ENCODE measurements at regions not wholly inside any gene's neighbourhood (a gene's known extent, or its start where the extent isn't known, plus 50 kb on each side); places are given as distances from the start of the nearest gene placed in this dataset.
"Not testable (repeated sequence)": the region's sequence is repeated elsewhere in the genome, so short reads cannot be mapped to it uniquely, and the experiment has no call there.

DNA sequence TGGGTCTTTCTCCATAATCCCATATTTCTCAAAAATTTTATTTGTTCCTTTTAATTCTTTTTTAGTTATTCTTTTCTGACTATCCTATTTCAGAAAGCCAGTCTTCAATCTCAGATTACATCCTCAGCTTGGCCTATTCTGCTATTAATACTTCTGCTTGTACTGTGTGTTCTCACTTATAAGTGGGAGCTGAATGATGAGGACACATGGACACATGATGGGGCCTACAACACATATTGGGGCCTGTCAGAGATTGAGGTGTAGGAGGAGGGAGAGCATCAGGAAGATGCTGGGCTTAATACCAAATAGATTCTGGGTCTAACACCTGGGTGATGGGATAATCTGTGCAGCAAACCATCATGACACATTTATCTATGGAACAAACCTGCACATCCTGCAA is 82.3 kb downstream of the MAGEE1 start:
- no peak for DNase-seq (ENCODE audit: extremely low spot score)
- TF ChIP-seq SUZ12 (IDR thresholded peaks at IDR 0.05), result no peak
- no peak for TF ChIP-seq TARDBP (IDR thresholded peaks at IDR 0.05)
- TF ChIP-seq, protein P1, sequence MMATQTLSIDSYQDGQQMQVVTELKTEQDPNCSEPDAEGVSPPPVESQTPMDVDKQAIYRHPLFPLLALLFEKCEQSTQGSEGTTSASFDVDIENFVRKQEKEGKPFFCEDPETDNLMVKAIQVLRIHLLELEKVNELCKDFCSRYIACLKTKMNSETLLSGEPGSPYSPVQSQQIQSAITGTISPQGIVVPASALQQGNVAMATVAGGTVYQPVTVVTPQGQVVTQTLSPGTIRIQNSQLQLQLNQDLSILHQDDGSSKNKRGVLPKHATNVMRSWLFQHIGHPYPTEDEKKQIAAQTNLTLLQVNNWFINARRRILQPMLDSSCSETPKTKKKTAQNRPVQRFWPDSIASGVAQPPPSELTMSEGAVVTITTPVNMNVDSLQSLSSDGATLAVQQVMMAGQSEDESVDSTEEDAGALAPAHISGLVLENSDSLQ (IDR thresholded peaks at IDR 0.05), result no peak
- TF ChIP-seq NFRKB (IDR thresholded peaks at IDR 0.05), result no peak
- TF ChIP-seq FOXK2 (IDR thresholded peaks at IDR 0.05), result no peak
- POLR2A ChIA-PET, result no interaction called here
- CTCF ChIA-PET, result no interaction called here

DNA sequence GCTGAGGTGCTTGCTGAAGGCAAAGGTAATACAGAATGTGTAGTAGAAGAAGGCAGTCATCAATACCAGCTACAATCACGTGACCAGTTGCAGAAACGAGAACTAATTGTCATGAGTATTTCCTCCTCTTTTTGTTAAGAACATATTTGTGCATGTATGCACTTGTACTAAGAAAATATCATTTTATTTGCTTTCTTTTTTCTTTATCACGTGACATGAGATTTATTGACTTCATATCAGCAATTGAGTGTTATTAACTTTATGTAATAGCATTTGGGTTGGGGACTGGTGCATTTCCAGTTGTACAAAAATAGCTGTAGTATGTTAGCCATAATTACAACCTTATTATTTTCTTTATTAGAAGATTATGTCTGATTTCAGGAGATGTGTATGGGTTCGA is 90.0 kb downstream of the MAGEE1 start:
- DNase-seq (ENCODE audit: extremely low spot score), result no peak
- CTCF ChIA-PET, result interaction anchor here (0.5 kb wide), 1 partner anchor 278 kb away, joined by 3 read pairs; no protein-coding TSS in a partner anchor
- TF ChIP-seq ELF4 (IDR thresholded peaks at IDR 0.05) (no peak), FOXM1 (IDR thresholded peaks at IDR 0.05; ENCODE audit: borderline replicate concordance) (no peak), HDGF (IDR thresholded peaks at IDR 0.05; ENCODE audit: borderline replicate concordance) (no peak), L3MBTL2 (conservative IDR thresholded peaks at IDR 0.05) (no peak), FOXK2 (IDR thresholded peaks at IDR 0.05) (no peak)
- POLR2A ChIA-PET, result no interaction called here

DNA sequence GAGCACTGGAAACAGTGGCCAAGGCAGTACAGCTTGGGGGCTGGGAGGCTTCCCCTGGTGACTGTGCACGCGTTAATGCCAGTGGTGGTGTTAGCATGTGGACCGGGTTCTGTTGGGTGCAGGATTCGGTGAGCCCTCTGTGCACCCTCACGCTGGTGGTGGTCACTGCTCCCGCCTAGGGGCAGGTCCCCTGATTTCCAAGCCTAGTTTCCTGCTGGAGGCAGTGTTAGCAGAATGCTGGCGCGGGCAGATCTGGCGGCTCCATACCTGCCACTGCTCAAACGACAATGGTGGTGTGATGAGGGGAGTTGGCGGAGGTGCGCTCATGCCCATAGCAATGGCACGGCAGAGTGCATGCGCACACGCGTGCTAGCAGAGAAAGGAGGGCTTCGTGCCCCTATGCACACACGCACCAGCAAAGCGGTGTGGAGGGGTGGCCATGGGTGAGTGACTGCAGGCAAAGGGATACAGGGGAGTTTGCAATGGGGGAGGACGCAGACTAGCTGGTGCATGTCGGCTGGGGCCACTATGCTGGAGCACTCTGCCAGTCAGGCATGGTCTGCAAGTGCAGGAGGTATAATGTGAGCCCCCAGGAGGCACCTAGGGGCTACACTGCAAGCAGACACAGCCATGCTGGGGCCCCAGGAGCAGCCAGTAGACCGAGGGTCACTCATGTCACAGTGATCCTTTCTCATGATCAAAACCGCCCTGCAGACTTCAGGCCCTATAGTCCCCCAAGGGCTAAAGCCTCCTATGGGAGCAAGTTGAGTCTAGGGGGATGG is 93.0 kb downstream of the MAGEE1 start:
- no peak for DNase-seq (ENCODE audit: extremely low spot score)
- CTCF ChIA-PET, result no interaction called here
- POLR2A ChIA-PET, result no interaction called here
- TF ChIP-seq FOXA1 (IDR thresholded peaks at IDR 0.05), result no peak
- no peak for TF ChIP-seq L3MBTL2 (conservative IDR thresholded peaks at IDR 0.05)
- no peak for TF ChIP-seq ARNT (IDR thresholded peaks at IDR 0.05)
- TF ChIP-seq SUZ12 (IDR thresholded peaks at IDR 0.05), result no peak
- no peak for TF ChIP-seq CTBP1 (IDR thresholded peaks at IDR 0.05; ENCODE audit: borderline replicate concordance)
- TF ChIP-seq BHLHE40 (IDR thresholded peaks at IDR 0.05; ENCODE audit: borderline replicate concordance), result no peak
- no peak for TF ChIP-seq LEF1 (IDR thresholded peaks at IDR 0.05; ENCODE audit: borderline replicate concordance)
- TF ChIP-seq ELF4 (IDR thresholded peaks at IDR 0.05), result no peak
- TF ChIP-seq FOXK2 (IDR thresholded peaks at IDR 0.05), result no peak
- TF ChIP-seq SP1 (IDR thresholded peaks at IDR 0.05), result no peak
- no peak for TF ChIP-seq ZNF384 (IDR thresholded peaks at IDR 0.05)
- no peak for TF ChIP-seq HDGF (IDR thresholded peaks at IDR 0.05; ENCODE audit: borderline replicate concordance)
- TF ChIP-seq FOXM1 (IDR thresholded peaks at IDR 0.05; ENCODE audit: borderline replicate concordance), result no peak

DNA sequence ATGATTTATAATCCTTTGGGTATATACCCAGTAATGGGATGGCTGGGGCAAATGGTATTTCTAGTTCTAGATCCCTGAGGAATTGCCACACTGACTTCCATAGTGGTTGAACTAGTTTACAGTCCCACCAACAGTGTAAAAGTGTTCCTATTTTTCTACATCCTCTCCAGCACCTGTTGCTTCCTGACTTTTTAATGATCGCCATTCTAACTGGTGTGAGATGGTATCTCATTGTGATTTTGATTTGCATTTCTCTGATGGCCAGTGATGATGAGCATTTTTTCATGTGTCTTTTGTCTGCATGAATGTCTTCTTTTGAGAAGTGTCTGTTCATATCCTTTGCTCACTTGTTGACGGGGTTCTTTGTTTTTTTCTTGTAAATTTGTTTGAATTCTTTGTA is 108.2 kb downstream of the MAGEE1 start:
- DNase-seq (ENCODE audit: extremely low spot score); POLR2A ChIA-PET; CTCF ChIA-PET: not testable (repeated sequence)

DNA sequence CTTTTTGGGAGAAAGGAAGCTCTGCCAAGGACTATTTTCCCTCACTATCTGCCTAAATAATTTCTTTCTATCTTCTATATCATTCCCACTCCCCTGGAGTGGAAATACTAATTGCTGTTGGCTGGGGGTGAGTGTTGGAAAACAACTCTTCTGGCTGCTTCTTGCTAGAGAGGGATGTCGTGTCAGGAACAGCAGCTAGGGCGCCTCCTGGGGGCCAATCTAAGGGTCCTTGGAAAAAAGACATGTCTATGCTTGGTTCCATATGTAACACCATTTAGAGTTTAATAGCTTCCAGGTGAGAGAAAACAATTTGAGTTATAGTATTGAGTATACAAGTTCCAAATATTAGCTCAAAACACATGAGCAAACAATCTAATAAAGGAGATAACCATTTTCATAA is 111.3 kb downstream of the MAGEE1 start:
- no peak for DNase-seq (ENCODE audit: extremely low spot score)
- POLR2A ChIA-PET, result no interaction called here
- TF ChIP-seq NFRKB (IDR thresholded peaks at IDR 0.05), result no peak
- no peak for TF ChIP-seq ARNT (IDR thresholded peaks at IDR 0.05)
- no peak for TF ChIP-seq SP1 (IDR thresholded peaks at IDR 0.05)
- no peak for TF ChIP-seq ELF4 (IDR thresholded peaks at IDR 0.05)
- TF ChIP-seq L3MBTL2 (conservative IDR thresholded peaks at IDR 0.05), result no peak
- no peak for TF ChIP-seq SUZ12 (IDR thresholded peaks at IDR 0.05)
- TF ChIP-seq FOXM1 (IDR thresholded peaks at IDR 0.05; ENCODE audit: borderline replicate concordance), result no peak
- no peak for TF ChIP-seq ZNF384 (IDR thresholded peaks at IDR 0.05)
- TF ChIP-seq HDGF (IDR thresholded peaks at IDR 0.05; ENCODE audit: borderline replicate concordance), result no peak
- TF ChIP-seq, protein P1 (IDR thresholded peaks at IDR 0.05), result no peak
- no peak for TF ChIP-seq TARDBP (IDR thresholded peaks at IDR 0.05)
- no peak for TF ChIP-seq BHLHE40 (IDR thresholded peaks at IDR 0.05; ENCODE audit: borderline replicate concordance)
- TF ChIP-seq FOXA1 (IDR thresholded peaks at IDR 0.05), result no peak
- no peak for TF ChIP-seq CTBP1 (IDR thresholded peaks at IDR 0.05; ENCODE audit: borderline replicate concordance)
- TF ChIP-seq FOXK2 (IDR thresholded peaks at IDR 0.05), result no peak
- CTCF ChIA-PET, result no interaction called here

DNA sequence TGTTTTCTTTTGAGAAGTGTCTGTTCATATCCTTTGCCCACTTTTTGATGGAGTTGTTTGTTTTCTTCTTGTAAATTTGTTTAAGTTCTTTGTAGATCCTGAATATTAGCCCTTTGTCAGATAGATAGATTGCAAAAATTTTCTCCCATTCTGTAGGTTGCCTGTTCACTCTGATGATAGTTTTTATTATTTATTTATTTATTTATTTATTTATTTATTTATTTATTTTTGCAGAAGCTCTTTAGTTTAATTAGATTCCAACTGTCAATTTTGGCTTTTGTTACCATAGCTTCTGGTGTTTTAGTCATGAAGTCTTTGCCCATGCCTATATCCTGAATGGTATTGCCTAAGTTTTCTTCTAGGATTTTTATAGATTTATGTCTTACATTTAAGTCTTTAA is 115.9 kb downstream of the MAGEE1 start:
- POLR2A ChIA-PET; CTCF ChIA-PET; DNase-seq (ENCODE audit: extremely low spot score): not testable (repeated sequence)

DNA sequence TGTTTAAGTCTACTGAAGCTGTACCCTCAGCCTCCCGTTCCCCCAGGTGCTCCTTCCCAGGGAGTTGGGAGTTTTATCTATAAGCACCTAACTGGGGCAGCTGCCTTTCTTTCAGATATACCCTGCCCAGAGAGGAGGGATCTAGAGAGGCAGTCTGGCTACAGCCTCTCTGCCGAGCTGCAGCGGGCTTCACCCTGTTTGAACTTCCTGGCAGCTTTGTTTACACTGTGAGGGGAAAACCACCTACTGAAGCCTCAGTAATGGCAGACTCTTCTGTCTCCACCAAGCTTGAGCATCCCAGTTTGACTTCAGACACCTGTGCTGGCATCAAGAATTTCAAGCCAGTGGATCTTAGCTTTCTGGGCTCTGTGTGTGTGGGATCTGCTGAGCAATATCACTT is 122.5 kb downstream of the MAGEE1 start:
- TF ChIP-seq ELF4 (IDR thresholded peaks at IDR 0.05) (no peak), ARNT (IDR thresholded peaks at IDR 0.05) (no peak), TARDBP (IDR thresholded peaks at IDR 0.05) (no peak), BHLHE40 (IDR thresholded peaks at IDR 0.05; ENCODE audit: borderline replicate concordance) (no peak), LEF1 (IDR thresholded peaks at IDR 0.05; ENCODE audit: borderline replicate concordance) (no peak), FOXK2 (IDR thresholded peaks at IDR 0.05) (no peak)
- TF ChIP-seq, protein P1 (IDR thresholded peaks at IDR 0.05), result no peak
- DNase-seq (ENCODE audit: extremely low spot score), result no peak
- ChIA-PET POLR2A (no interaction called here), CTCF (interaction anchor here (0.6 kb wide), 1 partner anchor 667 kb away, joined by 5 read pairs; no protein-coding TSS in a partner anchor)

All from HEK293T (cell line).